NCI-H748 treated with DMSO at 0.1 percent for 48 hours (cell line): ENCODE measurements at regions not wholly inside any gene's neighbourhood (a gene's known extent, or its start where the extent isn't known, plus 50 kb on each side); places are given as distances from the start of the nearest gene placed in this dataset.
"Not testable (repeated sequence)": the region's sequence is repeated elsewhere in the genome, so short reads cannot be mapped to it uniquely, and the experiment has no call there.

Experiments
- DNase-seq: peaks from one replicate; lab custom pipeline; 2025; lab: John Stamatoyannopoulos, UW

DNA sequence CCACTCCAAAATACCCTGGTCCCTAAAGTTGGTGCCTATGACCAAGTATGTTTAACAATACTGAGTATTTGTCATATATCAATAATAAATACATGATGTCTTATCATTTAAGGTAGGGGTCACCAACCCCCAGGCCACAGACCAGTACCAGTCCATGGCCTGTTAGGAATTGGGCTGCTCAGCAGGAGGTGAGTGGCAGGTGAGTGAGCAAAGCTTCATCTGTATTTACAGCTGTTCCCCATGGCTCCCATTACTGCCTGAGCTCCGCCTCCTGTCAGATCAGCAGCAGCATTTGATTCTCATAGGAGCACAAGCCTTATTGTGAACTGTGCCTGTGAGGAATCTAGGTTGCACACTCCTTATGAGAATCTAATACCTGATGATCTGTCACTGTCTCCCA lies 126.2 kb downstream of the HNRNPD start:
- DNase-seq, result no peak

DNA sequence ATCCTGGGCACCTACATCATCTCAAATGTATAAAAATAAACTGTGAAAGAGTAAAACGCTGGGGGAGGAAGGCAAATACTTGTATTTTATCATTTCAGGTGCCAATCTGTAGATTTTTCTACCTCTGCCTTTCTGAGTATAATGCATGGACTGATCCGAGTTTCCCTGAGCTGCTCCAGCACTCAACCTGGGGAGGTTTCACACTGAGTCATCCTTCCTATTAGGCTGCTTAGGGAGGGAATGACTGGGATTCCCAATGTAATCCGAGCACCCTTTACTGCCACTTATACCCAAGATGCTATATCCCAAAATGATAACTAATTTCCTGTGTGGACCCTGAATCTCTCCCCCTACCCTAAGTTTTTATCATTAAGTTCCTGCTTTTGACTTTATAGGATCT lies 126.6 kb downstream of the HNRNPD start:
- DNase-seq, result no peak

DNA sequence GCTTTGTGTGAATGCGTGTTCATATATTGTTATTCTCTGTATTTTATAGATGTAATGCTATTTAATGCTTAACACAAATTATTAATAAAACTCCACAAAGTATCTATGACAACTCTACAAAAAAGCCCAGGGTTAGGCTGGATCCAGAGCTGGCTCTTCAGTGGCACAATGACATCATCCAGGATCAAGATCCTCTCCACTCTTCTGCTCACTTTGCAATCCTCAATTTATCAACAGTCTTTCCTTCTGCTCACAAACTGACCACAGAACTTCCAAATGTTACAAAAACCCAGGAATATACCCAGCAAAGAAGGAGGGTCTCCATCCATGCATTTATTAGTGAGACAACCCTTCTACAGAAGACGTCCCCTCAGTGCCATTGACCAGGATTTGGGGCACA lies 132.3 kb downstream of the HNRNPD start:
- DNase-seq, result no peak

DNA sequence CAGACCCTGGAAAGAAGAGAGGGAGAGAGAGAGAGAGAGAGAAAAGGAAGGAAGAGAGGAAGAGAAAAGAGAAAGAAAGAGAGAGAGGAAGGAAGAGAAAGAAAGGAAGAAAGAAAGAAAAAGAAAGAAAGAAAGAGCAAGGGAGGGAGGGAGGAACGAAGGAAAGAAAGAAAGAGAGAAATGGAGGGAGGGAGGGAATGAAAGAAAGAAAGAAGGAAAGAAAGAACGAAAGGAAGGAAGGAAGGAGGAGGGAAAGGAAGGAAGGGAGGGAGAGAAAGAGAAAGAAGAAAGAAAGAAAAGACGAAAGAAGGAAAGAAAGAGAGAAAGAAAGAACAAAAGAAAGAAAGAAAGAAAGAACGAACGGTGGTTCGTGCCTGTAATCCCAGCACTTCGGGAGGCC lies 133.4 kb downstream of the HNRNPD start:
- no peak for DNase-seq

DNA sequence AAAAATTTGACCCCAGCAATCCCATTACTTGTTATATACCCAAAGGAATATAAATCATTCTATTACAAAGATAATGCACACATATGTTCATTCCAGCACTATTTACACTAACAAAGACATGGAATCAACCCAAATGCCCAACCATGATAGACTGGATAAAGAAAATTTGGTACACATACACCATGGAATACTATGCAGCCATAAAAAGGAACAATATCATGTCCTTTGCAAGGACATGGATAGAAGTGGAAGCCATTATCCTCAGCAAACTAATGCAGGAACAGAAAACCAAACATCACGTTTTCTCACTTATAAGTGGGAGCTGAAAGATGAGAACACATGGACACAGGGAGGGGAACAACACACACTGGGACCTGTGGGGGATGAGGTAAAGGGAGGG lies 136.6 kb downstream of the HNRNPD start:
- DNase-seq, result not testable (repeated sequence)

DNA sequence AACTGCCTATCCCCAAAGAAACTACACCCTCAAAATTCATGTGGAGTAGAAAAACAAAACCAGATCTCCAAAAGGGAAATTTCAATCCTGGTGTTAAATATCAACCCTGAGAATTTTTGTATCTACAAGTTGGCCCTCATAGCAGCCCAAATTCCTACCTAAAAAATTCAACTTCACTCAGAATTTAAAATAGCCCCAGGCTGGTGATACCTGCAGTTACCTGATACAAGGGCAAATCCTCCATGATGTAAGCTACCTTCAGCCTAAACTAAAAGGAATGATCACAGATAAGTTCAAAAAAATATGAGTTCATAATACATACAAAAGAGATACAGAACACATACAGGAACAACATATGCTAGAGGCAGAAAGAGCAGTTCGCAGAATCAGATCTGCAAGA lies 138.4 kb downstream of the HNRNPD start:
- DNase-seq, result no peak

DNA sequence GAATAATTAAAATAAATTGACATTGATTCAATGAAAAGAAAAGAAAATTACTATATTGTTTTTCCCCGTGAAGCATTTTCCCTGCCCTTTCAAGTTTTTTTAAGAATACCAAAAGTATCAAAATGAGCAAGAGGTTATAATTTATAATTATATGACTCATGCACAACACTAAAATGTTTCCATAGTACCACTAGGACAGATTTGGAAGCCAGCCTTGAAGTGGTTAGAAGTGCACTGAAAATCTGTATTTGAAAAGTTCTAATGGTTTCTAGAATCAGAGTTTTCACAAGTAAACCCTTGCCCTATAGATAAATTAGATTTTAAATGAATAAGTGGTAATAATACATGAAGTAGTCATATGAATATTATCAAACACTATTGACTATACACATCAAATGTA lies 140.9 kb downstream of the HNRNPD start:
- DNase-seq, result no peak

DNA sequence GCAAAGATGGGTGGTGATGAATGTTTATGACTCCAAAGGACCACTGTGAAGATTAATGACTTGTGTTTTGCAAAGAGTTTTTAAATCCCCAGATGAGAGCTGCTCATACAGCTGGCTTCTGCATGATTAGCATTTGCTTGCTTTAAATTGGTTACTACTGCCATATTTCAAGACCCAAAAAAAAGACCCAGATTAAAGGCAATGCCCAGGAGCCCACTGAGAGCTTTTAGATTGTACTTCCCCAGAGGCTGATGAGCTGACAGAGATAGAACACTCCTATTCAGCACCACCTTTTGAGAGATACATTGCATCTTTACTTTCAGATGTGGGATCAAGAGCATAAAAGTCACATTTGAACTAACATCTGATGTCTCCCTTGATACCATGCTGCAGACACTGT lies 142.0 kb downstream of the HNRNPD start:
- DNase-seq, result no peak

DNA sequence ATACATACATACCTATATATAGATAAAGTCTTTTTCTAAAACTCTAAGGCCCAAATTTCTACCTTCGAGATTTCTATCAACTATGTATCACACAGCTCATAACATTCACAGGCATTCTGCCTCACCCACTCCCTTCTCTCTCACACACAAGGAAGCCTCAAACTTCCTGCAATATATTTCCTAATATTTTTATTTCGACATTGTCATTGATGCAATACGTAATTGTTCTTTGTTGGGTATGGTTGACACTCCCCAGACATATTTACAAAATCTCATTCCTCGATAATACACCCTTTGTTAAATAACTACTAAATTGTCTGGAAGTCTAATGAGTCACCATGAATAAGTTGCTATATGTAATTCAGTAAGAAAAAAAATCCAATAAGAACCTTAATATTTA lies 143.5 kb downstream of the HNRNPD start:
- DNase-seq, result no peak

DNA sequence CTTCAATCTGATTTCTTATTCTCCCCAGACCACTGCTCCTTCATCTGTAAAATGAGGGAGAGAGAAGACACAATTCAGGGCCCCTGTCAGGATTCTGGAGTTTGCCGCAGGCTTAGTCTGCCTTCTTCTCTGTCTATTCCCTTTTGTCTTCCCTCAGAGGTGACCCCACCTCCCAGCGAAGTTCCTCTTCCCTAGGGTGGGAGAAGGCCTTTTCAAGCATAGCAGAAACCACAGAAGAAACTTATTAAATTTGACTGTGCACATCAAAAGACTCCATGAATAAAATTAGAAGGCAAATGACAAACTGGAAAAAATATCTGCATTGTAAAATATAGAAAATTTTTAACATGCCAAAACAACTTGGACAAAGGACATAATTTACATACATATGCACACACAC lies 148.8 kb downstream of the HNRNPD start:
- DNase-seq, result no peak

DNA sequence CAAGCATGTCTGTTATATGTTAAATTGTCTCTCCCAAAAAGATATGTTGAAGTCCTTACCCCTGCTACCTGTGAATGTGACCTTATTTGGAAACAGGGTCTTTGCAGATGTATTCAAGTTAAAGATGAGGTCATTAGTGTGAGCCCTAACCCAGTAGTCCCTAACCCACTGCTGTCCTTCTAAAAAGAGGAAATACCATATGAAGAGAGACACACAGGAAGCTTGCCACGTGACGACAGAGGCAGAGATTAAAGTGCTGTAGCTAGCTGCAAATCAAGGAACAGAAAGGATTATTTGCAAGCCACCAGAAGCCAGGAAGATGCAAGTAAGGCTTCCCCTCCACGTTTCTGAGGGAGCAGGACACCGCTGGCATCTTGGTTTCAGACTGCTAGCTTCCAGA lies 150.1 kb downstream of the HNRNPD start:
- DNase-seq, result no peak

DNA sequence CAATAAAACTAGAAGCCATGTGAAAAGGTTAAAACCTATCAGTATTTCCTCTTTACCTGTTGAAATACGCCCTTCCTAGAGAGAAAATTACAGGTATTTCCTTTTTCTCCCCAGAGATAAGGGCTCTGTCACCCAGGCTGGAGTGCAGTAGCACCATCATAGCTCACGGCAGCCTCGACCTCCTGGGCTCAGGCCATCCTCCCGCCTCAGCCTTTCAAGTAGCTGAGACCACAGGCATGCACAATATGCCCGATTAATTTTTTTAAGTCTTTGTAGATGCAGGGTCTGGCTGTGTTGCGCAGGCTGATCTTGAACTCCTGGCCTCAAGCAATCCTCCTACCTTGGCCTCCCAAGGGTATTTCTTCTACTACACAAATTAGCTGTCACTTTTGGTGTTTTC lies 154.4 kb downstream of the HNRNPD start:
- no peak for DNase-seq

DNA sequence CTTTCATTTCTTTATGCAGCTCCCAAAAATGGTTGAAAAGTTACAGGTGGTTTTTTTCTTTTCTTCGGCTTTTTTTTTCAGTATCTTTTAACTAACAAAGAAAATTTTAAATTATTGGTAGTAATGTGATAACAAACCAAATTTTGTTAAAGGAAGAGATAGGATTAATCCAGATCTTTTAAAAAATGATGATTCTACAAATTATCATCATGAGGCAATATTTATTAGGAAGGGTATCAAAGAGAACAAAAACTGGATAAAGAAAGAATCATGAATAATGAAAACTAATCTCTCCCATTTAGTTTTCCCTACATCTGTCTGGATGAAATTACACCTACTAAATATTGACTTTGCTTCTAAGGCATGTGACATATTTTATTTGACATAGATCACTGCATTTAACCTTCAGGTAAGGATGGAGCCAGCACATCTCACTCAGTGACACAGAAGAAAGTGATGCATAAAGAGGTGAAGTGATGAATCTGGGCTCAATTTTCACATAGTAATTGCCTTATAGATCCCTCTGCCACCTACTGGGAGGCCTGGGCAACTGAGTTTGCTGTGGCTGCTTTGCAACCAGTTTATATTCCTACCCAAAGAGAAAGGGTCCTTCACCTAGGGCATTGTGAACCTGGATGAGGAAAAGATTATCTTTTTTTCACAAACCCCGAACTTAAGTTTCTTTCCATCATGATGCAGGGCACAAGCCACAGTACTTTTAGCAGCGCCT lies 155.6 kb downstream of the HNRNPD start:
- no peak for DNase-seq

DNA sequence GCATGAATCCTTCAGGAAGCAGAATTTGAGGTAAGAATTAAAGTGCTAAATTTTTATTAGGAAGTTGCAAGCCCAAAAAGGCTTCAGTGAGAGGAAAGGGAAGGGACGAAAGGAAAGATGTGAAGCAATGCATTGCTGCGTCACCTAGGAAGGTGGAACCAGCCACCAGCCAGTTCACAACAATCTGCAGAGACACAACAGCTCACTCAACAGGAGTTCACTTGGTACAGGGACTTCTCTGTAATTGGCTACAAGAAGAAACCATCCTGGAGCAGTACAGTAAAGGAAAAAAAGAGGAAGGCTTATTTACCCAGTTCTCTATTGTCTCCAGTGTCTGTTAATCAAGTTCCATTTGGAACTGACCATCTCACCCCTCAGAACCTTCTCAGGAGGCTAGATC lies 157.6 kb downstream of the HNRNPD start:
- DNase-seq, result no peak

DNA sequence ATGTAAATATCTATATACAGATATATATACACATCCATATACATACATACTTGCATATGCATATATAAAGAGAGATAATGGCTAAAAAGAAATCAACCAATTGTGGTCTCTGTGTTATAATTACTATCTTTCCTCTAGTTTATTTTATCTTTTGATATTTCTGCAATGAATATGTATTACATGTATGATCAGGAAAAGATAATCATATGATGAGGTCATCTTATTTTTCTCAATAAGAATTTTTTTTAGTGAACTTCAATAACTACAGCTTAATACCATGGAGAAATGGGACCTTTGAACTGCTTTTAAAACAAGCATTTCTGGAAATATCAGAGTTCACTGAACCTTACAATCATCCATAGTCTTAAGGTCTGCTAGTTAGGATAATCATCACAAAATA lies 158.0 kb downstream of the HNRNPD start:
- DNase-seq, result no peak

DNA sequence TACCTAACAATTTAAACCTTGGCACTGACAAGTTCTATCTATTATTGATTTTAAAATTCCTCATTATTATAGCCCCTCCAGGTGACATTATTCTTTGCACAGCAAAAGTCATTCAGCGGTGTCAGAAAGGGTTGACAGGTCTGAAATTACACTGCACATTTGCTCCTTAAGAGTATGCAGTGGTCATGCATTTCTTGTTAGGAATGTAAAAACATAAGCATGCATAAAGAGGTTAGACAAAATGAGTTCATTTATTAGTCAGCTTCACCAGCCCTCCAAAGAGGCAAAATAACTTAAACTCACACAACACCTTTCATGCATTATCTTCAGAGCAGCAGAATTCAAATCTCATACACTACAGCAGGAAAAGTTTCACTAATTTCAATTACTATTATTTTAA lies 158.8 kb downstream of the HNRNPD start:
- no peak for DNase-seq

DNA sequence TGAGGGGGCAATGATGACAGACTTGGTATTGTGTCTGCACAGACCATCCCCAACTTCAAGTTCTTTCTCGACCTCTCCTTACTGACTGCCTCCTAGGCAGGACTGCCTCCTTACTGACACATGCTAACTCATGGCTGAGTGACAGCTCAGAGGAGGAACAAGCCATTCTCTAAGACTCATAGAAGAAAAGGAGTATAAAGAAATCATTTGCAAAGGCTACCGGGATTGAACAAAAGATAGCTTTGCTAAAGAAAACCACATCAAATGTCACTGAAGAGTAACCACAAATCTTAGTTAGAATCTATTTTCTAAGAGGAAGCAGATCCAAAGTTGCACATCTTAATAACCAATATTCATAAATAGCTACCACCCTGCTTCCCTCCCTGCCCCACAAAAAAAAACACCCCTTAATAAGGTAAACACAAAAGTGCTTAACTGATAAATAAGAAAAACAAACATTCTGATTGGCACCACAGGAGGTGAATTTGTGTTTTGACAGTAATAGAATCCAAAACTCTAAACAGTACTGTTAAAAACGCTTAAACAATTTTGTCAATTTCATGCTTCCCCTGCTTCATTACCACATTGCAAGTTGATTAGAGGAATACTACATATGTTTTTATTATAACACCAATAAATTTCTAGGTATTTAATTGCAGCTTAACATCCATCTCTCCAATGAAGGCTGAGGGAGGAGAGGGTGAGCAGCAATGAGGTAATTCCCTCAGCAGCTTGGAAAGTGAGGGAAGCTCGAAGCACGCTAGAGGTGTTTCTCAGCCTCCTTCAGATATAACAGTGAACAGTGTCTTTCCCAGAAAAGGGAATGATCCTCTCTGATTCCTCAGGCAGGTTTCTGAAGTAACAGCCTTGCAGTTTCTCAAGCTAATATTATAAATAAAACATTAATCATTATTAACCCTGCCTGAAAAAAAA lies 160.0 kb downstream of the HNRNPD start:
- DNase-seq, result no peak

DNA sequence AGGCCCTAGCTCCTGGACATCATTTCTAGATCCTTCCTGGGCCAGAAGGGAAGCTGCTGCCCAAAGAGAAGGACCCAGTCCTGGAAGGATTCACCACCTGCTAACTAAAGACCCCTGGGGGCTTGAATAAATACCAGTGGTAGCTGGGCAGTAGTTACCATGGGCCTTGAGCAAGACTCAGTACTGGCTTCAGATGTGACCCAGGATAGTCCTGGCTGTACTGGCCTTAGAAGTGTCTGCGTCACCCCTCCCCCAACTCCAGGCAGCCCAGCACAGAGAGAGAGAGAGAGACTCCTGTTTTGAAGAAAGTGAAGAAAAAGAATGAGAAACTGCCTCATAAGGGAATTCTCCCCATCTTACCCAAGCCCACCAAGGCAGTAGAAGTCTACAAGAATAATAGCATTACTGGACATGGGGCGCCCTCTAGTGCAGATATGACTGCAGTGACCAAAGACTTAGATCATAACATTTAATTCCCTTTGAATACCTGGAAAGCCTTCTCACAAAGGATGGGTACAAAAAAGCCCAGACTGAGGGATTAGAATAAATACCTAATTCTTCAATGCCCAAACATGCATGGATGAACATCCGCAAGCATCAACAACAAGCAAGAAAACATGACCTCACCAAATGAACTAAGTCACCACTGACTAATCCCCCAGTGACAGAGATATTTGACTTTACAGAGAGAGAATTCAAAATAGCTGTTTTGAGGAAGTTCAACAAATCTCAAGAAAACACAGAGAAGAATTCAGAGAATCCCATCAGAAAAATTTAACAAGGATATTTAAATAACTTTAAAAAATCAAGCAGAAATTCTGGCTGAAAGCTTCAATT lies 171.8 kb downstream of the HNRNPD start:
- peak; percentile 50 for DNase-seq

DNA sequence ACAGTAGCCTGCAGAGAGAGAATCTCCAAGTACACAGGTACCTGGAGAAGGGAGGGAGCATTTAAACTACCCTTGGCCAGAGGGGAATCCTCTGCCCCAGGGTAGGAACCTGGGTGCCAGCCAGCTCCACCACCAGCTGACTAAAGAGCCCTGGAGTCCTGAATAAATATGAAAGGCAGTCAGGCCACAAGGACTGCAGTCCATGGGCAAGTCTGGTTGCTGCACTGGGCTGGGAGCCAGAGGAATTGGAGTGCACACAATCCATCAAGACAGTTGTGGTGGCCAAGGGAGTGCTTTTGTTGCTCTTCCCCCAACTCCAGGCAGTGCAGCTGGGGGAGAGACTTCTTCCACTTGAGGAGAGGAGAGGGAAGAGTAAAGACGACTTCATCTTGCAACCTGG lies 172.5 kb downstream of the HNRNPD start:
- DNase-seq, result no peak

DNA sequence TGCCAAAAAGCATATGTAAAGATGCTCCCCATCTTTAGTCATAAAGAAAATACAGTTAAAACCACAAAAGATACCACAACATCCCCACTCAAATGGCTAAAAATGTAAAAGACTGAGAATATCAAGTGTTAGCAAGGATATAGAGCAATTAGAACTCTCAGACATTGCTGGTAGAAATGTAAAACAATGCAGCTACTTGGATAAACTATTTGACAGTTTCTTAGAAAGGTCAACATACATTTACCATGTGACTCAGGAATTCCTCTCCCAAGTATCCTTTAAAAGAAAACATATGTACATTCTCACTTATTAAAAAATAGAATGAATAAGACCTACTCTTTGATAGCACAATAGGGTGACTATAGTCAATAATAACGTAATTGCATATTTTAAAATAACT lies 173.7 kb downstream of the HNRNPD start:
- no peak for DNase-seq

DNA sequence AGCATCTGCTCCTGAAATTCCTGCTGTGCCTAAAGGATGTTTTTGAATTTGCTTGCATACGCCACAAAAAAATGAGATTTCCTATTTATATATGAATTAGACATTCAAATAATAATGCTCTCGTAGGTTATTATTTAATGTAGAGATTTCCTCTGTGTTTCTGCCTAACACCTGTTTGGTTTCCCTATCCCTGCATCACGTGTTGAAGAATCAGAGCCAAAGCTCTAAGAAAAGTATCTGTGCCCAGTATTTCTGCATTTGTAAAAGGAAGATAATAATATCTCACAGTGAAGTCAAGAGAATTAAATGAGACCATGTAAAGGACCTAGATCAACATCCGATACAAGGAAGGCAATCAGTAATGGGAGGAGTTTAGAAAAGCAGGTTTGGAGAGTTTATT lies 179.5 kb downstream of the HNRNPD start:
- DNase-seq, result no peak

DNA sequence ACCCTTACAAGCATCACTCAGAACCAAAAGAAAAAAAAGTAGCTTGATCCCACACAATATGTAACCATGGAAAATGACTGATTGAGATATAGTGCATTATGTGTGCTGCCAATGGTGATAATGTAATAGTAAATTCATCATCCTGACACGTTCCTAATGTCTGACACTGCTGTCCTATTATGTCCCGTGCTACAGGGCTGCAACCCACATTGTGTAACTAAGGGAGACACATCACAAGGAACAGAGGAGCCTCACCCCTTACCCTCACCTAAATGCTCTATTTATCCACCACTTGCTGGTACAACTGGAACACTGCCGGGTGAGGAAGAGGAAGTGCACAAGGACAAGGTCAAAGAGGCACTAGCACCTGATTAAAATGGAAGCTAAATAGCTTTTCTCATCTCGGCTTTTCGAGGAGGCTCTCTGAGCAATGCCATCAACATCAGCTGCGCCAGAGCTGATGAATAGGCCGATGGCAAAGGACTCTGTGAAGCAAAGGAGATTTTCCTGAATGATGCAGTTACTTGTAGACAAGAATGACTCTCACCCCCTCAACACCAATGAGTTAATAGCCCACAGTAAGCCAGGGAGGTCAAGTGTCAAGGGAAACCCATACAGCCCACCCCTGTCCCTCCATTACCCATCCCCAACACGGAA lies 181.6 kb downstream of the HNRNPD start:
- DNase-seq, result no peak
